NCI-H2196 (cell line): ENCODE measurements at regions not wholly inside any gene's neighbourhood (a gene's known extent, or its start where the extent isn't known, plus 50 kb on each side); places are given as distances from the start of the nearest gene placed in this dataset.
"Not testable (repeated sequence)": the region's sequence is repeated elsewhere in the genome, so short reads cannot be mapped to it uniquely, and the experiment has no call there.

Experiments used
- DNase-seq: peaks from one replicate; lab custom pipeline; 2025; ENCODE audit not compliant: unreplicated experiment; lab: John Stamatoyannopoulos, UW

DNA sequence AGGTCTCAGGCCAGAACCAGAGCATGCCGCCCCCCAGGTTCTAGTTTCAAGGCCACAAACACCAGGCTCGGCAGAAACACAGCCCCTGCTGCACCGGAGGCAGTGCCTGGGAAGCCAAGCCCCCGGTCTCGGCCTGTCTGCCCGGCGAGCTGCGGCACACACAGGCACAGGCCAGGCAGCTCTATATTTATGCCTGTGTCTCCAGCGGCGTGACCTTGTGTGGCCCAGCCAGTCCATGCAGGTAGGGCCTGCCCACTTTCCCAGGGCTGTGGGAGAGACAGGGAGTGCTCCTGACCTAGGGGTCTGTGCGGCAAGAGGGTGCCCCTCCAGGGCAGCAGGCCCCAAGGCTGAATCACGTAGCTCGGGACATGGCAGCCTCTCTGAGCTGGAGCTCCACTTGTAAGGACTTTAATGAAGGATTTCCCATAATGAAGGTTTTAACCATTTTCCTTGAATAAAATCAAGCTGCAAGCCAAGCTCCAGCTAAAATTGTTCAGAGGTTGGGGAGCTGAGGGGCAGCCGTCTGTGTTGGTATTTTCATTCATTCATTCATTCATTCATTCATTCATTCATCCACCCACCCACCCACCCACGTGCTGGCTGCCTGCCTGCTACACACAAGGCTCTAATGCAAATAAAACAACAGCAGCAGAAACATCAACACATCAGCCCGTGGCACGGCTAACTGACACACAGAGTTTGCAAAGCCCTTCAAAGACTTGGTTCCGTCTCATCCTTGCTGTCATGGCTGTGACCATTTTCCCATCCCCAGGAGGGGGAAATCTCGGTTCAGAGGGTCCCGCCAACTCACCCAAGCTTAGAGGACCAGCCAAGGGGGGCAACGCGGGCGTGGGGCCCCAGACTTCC, 92.0 kb downstream of the RFLNA start:
- DNase-seq = no peak

DNA sequence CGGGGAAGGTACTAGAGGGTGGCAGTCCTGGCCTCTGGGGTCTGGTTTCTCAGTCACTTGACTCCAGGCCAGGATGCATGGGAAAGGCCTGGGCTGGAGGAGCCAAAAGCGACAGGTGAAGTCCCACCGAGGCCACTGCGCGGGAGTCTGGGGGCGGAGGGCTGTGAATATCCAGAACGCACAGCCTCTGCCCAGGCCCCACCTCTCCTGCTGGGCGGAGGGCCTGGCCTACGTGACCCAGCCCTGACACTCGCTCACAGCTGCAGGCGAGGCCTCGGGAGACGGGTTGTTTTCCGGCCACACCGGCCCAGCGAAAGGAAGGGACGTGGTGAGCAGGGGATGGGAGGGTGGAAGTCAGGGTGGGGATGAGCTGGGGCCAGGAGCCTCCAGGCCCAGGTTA, 91.2 kb downstream of the RFLNA start:
- no peak for DNase-seq

DNA sequence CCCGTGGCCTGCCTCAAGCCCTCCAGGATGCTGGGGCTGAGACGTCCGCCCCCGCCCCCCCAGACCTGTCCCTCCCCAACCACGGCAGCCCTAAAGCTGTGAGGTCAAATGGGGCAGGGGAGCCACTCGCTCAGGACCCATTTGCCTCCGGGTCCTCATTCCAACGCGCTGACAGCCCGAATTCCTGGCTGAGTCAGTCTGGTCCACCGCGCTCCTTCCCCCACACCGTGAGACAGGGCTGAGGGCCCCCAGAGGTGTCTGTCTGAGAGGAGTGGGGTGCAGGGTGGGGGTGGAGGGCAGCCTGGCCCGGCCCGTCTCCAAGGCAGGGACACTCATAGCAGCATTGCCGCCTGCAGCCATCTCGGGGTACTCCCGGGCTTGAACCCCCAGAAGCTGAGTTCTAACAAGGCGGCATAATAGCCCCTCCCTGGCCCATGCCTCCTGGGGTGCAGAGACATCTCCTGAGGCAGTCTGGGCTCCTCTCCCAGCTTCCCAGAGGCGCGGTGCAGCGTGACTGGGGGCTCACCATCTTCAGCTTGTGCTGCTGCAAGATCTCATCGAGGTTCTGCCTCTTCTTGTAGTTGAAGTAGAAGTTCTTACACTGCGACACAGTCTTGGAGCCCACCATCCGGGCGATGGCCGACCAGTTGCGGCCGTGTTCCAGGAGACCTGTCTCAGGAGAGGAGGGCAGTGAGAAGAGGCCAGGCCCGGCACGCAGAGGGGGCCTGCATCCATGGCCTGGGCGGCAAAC, 90.5 kb downstream of the RFLNA start:
- DNase-seq = no peak

DNA sequence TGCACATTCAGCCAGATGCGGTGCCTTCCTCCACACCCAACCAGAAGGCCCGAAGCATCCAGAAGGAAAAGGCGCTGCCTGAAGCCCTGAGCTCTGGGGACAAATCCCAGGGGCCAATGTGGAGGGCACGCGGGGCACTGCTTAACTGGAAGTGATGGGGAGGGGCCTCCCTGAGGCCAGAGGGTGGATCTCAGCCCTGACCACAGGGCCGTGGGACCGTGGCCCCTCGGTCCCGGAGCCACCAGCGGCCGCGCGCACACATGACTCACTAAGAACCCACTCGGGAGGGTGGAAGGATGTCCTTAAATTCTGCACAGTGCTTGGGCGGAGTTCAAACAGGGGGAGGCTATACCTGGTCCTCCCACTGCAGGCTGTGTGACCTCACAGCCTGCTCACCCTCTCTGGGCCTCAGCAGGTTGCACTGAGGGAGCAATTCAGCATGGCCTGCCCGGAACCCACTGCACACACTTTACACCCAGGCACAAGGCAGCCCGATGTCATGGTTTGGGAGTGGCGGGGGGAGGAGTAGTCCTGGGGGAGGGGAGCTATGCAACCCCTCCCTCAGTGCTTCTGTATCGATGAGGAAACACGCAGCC, 89.5 kb downstream of the RFLNA start:
- no peak for DNase-seq

DNA sequence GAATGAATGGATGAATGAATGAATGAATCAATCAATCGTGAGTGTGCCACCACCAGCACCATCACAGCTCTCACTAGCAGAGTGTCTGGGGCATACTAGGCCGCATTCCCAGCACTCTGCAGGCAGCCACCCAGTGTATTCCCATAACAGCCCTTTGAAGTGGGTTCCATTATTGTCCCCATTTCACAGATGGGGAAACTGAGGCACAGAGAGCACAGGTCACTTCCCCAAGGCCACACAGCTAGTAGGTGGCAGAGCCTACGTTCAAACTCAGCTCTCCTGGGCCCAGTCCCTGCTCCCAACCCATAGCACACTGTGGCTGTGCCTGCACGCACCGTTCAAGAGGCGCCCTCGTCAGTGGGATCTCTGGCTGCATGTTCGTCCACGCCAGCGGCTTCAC, 88.1 kb downstream of the RFLNA start:
- no peak for DNase-seq

DNA sequence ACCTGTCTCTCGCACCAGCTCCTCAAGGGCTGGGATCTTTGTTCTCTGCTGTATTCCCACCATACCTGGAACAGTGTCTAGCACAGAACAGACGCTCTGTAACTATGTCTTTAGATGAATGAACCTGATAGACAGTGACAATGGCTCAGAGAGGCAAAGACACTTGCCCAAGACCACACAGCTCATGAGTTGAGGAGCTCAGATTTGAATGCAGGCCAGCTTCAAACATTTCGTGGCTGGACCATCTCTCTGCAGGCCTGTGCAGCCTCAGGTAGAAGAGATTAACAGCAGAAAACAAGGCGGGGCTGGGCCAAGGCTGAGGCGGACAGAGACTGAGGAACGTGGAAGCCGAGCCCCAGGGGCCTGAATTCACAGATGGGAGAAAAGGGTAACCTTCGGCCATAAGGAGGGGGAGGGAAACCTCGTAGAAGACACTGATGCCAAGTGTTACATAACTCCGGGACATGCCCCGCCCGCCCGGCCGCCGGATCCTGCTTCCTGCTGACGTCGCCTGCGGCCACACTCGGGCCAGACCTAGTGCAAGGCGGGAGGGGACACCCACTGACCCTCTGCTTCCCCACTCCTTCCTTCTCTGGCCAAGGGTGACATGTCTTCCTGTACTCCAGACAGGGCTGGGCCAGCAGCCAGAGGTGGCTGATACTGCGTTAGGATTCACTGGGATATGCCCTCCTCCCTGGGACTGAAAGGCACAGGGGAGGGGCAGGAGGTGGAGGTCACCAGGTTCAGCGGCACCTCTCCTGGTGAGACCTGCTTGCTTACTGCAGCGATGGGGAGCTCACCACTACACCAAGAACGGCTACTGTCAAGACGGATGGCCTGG, 86.8 kb downstream of the RFLNA start:
- DNase-seq = no peak

DNA sequence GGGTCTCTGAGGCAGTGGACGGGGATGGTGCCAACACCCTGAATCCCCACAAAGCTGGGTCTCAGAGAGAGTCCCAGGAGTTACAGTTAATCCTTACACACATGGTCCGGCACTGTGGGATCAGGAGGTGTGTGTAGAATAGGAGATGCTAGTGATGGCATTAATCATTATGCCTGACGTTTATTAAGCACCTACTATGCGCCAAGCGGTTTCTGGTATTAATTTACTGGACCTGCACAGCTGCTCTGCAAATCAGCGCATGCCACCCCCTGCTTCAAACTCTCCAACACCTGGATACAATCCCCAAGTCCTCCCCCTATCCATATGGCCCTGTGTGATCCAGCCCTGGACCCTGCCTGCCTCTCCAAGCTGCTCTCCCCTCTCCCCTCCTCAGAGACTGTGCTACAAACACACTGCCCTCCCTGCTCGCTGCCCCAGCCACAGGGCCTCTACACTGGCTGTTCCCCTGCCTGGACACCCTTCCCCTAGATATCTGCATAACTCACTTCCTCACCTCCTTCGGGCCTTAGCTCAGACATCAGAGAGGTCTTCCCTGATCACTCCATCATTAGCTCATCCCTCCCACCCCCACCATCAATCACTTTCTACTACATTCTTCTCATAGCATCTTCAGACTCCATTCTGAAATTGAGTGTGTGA, 86.0 kb downstream of the RFLNA start:
- DNase-seq = no peak

DNA sequence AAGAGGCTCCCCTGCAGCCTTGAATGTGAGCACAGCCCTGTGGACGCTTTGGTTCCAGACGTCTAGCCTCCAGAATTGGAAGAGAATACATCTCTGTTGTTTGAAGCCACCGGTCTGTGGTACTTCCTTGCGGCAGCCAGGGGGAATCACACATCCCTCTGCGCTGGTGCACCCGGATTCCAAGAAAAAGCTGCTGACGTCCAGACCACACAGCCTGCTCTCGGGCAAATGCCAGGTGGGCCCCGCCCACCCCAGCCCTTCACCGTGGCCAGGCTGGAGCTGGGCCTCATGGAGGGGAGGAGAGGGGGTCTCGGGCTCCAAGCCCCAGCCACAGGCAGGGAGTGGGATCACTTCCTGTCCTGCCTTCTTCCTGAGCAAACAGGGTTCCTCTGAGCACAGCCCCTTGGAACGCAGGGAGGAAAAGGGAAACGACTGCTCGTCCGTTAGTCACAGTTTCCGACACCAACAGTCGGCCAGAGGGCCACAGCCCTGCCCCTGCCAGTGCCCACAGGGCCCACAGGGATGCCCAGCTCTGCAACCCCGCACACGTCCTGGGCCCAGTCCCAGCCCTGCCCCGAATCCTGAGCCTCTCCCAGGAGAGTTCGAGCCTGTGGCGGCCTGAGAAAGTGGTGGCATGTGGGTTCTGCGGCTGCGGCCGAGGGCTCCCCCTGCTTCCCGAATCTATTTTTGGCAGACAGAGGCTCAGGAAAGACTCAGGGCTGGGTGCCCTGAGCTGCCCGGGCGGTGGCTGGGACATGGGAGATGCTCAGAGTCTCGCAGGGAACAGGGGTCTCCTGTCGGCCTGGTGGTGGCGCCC, 85.3 kb downstream of the RFLNA start:
- no peak for DNase-seq

DNA sequence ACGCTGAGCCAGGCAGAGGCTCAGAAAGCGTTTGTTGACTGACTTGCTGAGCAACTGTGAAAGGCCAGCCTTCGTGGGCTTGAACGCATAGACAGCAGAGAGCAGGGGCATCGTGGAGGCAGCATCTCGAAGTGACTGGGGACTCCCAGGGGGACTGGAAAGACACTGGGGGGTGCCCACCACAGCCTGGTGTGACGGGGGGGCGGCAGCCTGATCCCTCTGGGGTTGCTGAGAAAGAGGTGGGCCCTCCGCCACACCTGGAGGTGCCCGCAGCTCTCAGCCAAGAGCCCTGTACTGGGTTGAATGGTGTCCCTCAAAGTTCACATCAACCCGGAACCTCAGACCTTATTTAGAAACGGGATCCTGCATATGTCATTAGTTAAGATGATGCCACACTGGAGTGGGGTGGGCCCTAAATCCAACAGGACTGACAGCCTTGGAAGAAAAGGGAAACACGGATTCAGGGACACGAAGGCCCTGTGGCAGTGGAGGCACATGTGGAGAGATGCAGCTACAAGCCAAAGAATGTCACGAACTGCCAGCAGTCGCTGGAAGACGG, 84.6 kb downstream of the RFLNA start:
- no peak for DNase-seq

DNA sequence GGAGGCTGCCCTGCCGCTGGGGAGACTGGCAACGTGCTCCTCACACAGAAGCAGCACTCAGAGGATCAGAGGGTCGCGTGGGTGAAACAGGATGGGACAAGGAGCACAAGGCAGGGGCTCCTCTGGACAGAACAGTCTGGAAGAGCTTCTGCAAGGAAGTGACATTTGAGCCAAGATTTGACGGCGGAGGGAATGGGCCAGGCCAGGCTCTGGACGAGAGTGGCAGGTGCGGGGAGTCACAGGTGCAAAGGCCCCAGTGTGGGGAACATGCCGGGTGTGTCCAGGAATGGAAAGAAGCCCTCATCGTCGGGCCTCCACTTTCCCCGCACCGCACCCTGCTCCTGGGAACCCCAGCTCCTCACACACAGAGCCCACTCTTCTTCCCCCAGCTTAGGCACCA, 84.0 kb downstream of the RFLNA start:
- no peak for DNase-seq

DNA sequence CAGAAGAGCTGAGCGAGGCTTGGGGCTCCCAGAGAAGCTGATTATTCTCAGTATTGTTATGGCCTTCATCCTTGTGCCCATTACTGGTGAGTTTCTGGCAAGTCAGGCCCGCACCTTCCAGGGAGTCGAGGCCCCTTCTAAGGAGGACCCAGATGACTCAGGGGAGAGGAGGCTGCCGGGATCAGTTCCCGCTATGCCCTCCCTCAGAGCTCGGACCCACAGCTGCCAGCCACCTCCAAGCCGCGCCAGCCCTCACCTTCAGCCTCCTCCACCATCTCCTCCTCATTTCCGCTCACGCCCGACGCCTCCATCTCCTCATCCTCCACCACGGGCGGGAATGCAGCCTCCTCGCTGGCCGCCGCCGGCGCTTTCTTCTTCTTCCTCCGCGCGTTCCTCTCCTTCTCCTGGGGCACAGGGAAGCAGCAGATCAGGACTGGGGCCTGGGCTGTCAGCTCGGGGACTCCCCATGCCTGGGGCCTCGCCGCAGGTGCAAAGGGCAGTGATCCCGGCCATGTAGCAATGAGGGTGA, 83.2 kb downstream of the RFLNA start:
- DNase-seq = no peak

DNA sequence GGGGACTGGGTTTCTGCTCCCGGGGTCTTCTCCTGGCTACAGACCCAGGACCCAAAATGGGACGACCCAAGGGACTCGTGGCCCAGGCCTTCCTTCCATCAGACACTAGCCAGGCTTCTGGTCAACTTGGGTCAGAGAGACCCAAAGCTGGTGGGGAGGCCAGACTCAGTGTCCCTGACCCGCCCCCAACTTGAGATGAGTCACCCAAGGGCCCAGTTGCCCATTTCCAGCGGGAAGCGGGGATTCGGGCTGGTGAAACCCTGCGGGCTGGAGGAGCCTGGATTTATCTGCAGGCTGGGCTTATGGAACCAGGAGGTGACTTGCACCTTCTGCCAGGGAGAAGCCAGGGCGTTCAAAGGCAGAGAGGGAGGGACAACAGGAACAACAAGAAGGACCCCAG, 81.5 kb downstream of the RFLNA start:
- no peak for DNase-seq

DNA sequence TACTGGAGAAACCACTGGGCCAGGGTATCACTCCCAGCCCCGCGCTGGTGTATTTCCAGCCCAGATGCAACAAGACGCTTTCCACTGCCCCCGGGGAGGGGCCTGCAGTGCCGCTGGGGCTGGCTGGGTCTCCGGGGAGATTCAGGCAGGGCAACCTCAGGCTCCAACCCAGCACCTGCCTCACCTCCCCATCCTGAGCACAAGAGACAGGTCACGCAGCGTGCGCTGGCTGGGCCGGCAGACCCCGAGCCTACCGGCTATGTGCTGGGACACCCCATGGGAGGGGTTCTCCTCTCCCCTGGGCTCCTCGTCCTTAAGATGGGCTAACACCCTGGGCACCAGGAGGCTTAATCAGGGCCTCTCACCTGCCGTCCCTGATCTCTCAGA, 80.9 kb downstream of the RFLNA start:
- DNase-seq = no peak

DNA sequence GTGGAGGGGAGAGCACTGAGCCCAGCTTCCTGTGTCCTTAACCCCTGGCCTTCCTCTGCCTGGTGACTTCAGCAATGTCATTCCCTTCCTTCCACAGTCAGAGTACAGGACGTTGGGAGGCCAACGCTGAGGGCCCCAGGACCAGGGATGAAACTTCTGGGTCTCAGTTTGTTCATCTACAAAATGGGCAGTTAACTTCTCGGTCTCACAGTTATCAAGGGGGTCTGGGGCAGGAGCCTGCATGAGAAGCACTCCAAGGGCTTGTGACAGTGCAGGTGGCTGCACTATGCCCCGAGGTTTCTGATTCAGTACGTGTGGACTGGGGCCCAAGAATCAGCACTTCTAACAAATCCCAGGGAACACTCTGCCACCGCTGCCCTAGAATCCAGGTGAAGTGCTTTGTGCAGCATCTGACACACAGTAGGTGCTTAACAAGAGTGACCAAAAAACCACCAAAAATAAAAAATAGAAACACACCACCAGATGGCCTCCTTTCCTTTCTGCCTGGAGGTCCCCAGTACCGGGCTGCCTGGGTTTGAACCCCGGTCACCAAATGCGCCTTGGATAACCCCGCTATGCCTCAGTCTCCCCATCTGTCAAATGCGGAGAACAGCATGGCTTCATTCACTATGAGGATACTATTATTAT, 80.4 kb downstream of the RFLNA start:
- DNase-seq = no peak

DNA sequence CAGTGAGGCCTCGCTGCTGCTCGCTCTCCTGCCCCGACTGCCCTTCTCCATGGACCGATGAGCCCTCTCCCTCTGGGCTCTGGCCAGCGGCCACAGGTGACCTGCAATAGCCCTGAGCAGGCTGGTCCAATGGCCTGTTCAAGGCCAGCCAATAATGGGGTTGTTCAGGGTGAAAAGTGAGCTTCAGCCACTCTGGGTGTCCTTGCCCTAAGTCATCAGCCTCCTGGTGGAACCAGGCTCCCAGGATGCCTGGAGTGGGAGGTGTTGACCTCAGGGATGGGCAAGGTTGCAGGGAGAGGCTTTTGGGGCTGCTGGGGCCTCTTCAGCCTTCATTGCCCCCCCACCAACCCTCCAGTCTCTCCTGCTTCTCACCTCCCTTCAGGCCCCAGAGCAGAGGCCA, 79.7 kb downstream of the RFLNA start:
- DNase-seq = no peak

DNA sequence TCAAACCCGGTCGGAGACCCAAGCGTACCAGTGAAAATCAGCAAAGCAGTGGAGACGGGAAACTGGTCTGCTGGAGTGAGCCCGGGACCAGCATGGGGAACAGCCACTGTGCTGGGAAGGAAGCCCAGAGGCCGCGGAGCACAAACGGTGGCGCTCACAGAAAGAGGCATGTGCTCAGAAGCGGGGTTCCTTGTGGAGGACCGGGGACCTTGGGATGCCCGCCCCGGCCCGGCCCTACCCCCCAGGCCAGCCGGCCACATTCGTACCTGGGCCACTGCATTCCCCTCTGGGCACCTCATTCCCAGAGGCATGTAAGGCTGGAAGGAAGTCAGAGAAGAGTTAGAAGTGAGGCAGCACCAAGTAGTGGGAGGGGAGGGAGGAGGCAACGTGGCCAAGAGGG, 79.3 kb downstream of the RFLNA start:
- no peak for DNase-seq

DNA sequence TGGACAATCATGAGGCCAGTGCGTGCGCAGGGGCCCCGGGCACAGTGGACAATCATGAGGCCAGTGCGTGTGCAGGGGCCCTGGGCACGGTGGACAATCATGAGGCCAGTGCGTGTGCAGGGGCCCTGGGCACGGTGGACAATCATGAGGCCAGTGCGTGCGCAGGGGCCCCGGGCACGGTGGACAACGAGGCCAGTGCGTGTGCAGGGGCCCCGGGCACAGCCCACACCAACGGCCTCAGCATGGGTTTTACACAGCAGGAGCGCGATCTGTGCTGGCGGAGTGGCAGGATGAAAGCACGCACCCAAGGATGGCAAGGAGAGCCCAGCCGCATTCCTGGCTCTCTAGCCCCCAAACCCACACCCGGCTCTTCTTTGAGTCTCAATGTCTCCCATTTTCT, 78.8 kb downstream of the RFLNA start:
- DNase-seq = not testable (repeated sequence)

DNA sequence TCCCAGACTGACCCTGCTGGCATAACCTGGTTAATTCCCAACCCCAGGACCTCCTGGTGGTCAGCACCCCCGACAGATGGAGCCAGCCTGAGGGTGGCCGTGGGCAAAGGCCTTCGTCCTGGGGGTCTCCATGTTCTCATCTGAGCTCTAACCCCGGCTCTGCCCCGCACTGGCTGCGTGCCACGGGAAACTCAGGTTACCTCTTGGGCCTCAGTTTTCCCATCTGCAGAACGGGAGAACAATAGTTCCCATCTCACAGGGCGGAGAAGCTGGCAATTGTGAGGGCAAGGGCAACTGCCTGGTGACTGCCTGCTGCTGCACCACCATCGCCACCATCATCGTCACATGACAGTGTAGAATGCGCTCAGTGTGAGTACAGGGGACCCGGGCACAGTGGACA, 77.9 kb downstream of the RFLNA start:
- DNase-seq = no peak
